ENCODE measurements at regions not wholly inside any gene's neighbourhood (a gene's known extent, or its start where the extent isn't known, plus 50 kb on each side); places are given as distances from the start of the nearest gene placed in this dataset.

DNA sequence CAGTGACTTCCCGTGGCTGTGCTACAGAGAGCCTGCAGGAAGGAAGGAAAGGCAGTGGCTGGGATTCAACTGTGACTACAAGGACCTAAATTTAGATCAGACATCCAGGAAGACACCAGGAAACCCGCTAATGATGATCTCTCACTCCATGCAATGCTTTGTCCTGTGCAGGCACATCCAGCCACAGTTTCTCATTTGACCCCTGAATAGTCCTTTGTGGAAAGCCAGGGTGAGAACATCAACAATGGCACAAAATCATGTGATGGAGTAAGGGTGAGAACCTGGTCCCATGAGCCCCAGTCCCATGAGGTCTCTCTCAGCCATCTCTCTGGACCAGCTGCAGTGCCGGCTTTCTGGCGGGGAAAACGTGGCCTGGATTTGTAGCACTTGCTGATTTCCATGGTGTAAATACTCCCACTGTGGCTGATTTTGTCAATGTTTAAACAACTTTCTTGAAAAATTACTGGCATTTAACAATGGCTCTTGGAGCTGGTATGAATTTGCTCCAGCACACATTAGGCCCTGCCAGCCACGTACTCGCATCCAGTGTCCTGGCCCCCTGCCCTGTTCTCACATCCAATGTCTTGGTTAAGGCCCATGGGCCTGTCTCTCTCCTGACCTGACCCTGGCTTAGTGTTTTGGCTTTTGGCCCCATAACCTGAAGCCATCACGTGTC lies 159.0 kb upstream of the HAAO start:
- TF ChIP-seq POLR2AphosphoS5 (IDR thresholded peaks at IDR 0.05; ENCODE audit: borderline replicate concordance, low read depth, low read length) (no peak), EZH2 (IDR thresholded peaks at IDR 0.05) (no peak), FOXP2 (optimal IDR thresholded peaks at IDR 0.05; ENCODE audit: control extremely low read depth, extremely low read length, insufficient read depth) (no peak)

All from SK-N-MC (cell line).